Dendritic cell treated with granulocyte-macrophage colony-stimulating factor and Interleukin-4, amounts not matched to agents 40 ng/mL and 50 ng/mL, for 4 days (primary cell): ENCODE measurements at regions not wholly inside any gene's neighbourhood (a gene's known extent, or its start where the extent isn't known, plus 50 kb on each side); places are given as distances from the start of the nearest gene placed in this dataset.

Source experiments
- H3K27ac Mint-ChIP-seq: one replicate; pipeline ENCODE4 v1.8.0; 2022; ENCODE audit warnings: mild to moderate bottlenecking, mixed read lengths
- H3K27me3 Mint-ChIP-seq: one replicate; pipeline ENCODE4 v1.8.0; 2022; ENCODE audit warnings: mild to moderate bottlenecking, mixed read lengths
- H3K36me3 Mint-ChIP-seq: one replicate; pipeline ENCODE4 v1.8.0; 2022; ENCODE audit warnings: low read depth, mixed read lengths
- H3K4me1 Mint-ChIP-seq: one replicate; pipeline ENCODE4 v1.8.0; 2022; ENCODE audit warnings: low read depth, mixed read lengths
- H3K4me3 Mint-ChIP-seq: one replicate; pipeline ENCODE4 v1.8.0; 2022; ENCODE audit warnings: mild to moderate bottlenecking, moderate library complexity, mixed read lengths
- H3K9me3 Mint-ChIP-seq: one replicate; pipeline ENCODE4 v1.8.0; 2022; ENCODE audit warnings: mixed read lengths
- intact Hi-C: fragments of 100-400 bp; cut with micrococcal nuclease; formaldehyde crosslinking; loops from one replicate; pipeline ENCODE4 v1.15.0; 2022

DNA sequence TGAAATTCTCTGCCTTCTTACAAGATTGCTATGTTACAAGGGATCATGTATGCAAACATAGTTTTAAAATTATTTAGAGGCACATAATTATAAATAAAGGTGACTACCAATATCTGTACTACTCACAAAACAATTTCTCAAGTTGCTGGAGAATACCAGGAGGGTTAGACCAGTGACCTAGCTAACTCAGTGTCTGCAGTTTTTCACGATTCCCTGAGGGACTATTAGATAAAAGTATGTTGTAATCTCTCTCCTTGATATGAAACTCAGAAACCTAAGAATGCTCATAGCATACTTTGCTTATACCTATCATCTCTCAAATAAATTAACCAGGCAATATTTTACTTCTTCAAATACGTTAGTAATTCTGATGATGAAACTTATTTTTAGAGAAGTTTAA, 534.0 kb upstream of the ANKRD30A start:
- intact Hi-C loops: no loop called here
- H3K9me3 Mint-ChIP-seq: peaks cover 10% of the 10 kb centered on the region
- H3K36me3 Mint-ChIP-seq: no peaks in the 10 kb centered on the region

DNA sequence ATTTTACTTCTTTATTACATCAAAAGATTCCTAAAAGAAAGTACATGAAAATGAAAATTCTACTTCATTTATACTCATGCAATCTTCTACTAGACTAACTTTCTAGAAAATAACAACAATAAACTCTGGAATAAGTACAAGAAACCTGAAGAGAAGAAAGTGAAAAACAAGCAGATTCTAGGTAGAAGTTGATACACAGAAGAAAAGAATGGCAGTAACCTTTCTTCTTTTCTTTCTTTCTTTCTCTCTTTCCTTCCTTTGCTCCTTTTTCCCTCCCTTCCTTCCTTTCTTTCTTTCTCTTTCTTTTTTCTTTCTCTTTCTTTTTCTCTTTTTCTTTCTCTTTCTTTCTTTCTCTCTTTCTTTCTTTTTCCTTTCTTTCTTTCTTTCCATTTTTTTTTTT, 541.7 kb upstream of the ANKRD30A start:
- H3K27ac Mint-ChIP-seq: no peak overlapping the region
- H3K4me1 Mint-ChIP-seq: no peaks in the 10 kb centered on the region
- intact Hi-C loops: no loop called here
- no peak overlapping the region for H3K4me3 Mint-ChIP-seq
- no peaks in the 10 kb centered on the region for H3K27me3 Mint-ChIP-seq
- H3K36me3 Mint-ChIP-seq: no peaks in the 10 kb centered on the region
- H3K9me3 Mint-ChIP-seq: peaks cover 24% of the 10 kb centered on the region

More for the DNA sequence above, 534.0 kb upstream of the ANKRD30A start:
- no peaks in the 10 kb centered on the region for H3K4me1 Mint-ChIP-seq
- no peaks in the 10 kb centered on the region for H3K27me3 Mint-ChIP-seq
- no peak overlapping the region for H3K4me3 Mint-ChIP-seq
- H3K27ac Mint-ChIP-seq: no peak overlapping the region

DNA sequence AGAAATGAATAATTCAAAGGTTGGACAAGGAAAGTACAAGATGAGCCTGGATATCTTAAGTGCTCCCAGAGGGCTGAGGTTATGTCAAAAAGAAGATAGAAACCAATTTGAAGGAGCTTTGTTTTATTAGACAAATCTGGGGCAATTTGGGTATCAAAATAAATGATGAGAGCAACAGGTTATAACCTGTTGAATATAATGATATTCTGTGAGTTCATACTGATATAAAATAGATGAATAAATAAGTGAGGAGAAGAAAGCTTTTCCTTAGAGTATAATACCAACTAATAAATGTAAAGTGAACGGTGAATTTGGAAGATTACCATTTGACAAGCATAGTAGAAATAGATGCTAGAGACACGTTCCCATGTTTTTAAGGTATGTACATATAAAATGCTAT, 544.2 kb upstream of the ANKRD30A start:
- no peaks in the 10 kb centered on the region for H3K36me3 Mint-ChIP-seq
- no peak overlapping the region for H3K27ac Mint-ChIP-seq
- H3K27me3 Mint-ChIP-seq: no peaks in the 10 kb centered on the region
- intact Hi-C loops: no loop called here
- no peak overlapping the region for H3K4me3 Mint-ChIP-seq
- no peaks in the 10 kb centered on the region for H3K4me1 Mint-ChIP-seq
- H3K9me3 Mint-ChIP-seq: peaks cover 42% of the 10 kb centered on the region

DNA sequence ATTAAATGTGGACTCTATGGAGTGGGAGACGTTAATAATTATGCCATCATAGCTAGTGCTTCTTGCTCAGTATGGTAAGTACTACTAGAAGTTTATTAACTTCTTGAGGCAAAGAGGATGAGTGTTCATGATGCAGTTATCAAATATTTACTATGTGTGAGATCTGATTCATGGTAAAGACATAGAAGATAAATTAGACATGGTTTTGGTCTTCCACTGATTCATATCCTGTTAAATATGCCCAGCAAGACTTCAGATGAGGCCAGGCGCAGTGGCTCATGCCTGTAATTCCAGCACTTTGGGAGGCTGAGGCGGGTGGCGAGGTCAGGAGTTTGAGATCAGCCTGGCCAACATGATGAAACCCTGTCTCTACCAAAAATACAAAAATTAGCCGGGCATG, 547.1 kb upstream of the ANKRD30A start:
- Mint-ChIP-seq H3K27ac (no peak overlapping the region), H3K4me1 (no peaks in the 10 kb centered on the region), H3K27me3 (no peaks in the 10 kb centered on the region), H3K4me3 (no peak overlapping the region), H3K9me3 (peaks cover 26% of the 10 kb centered on the region), H3K36me3 (no peaks in the 10 kb centered on the region)
- intact Hi-C loops: no loop called here

DNA sequence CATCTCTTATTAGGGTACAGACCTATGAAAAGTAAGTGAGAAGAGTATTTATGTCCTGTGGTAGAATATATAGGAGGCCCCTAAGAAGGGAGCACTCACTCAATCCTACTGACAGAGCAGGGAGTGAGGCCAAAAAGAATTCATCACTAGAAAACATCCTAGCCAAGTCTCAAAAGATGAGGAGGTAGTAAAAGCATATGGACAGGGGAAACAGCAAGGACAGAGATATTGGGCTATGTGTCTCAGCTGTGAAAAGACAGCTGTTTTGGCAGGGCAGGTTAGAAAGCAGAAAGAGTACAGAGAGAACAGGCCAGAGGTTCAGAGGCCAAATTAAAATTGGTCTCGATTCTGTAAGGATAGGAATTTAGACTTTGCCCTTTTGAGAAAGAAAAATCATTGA, 548.3 kb upstream of the ANKRD30A start:
- no peaks in the 10 kb centered on the region for H3K4me1 Mint-ChIP-seq
- intact Hi-C loops: no loop called here
- H3K27ac Mint-ChIP-seq: no peak overlapping the region
- H3K4me3 Mint-ChIP-seq: no peak overlapping the region
- peaks cover 18% of the 10 kb centered on the region for H3K9me3 Mint-ChIP-seq
- H3K36me3 Mint-ChIP-seq: no peaks in the 10 kb centered on the region
- no peaks in the 10 kb centered on the region for H3K27me3 Mint-ChIP-seq

DNA sequence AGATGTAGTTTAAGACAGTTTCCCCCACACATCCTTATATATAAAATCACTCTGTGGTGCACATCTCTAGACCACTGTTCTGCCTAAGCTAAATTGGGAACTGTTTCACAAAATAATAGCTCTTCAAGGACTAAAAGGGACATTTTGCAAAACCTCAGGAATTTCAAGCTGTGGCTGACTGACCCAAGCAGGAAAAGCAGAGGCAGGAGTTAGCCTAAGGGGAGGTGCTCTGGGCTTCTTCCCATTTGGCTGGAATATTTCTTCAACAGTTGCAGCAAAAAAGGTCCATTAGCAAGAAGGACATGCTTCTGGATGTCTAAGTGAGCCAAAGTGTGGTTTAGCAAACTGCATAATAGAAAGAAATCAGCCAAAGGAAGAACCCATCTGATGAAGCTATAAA, 551.2 kb upstream of the ANKRD30A start:
- no peaks in the 10 kb centered on the region for H3K4me1 Mint-ChIP-seq
- H3K27me3 Mint-ChIP-seq: no peaks in the 10 kb centered on the region
- no peak overlapping the region for H3K27ac Mint-ChIP-seq
- H3K9me3 Mint-ChIP-seq: peaks cover 18% of the 10 kb centered on the region
- H3K4me3 Mint-ChIP-seq: no peak overlapping the region
- intact Hi-C loops: no loop called here
- no peaks in the 10 kb centered on the region for H3K36me3 Mint-ChIP-seq

DNA sequence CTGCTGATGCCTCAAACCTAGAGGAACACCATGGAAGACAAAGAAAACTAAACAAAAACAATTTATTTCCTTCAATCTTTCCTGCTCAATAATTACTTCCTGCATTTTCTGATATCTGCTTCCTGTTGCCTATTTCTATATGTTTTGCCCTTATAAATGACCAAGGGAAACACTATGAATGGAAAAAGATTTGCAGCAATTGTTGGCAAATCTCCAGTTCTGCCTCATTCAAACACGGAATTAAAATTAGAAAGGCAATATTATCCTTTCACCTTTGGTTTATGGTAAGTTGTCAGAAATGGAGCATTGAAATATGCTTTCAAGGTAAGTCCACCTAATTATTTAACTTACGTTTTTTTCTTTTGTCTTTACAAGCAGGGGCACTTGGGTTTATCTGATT, 552.2 kb upstream of the ANKRD30A start:
- Mint-ChIP-seq H3K27ac (no peak overlapping the region), H3K27me3 (no peaks in the 10 kb centered on the region), H3K4me3 (no peak overlapping the region), H3K36me3 (no peaks in the 10 kb centered on the region), H3K4me1 (no peaks in the 10 kb centered on the region), H3K9me3 (peaks cover 16% of the 10 kb centered on the region)
- intact Hi-C loops: no loop called here

DNA sequence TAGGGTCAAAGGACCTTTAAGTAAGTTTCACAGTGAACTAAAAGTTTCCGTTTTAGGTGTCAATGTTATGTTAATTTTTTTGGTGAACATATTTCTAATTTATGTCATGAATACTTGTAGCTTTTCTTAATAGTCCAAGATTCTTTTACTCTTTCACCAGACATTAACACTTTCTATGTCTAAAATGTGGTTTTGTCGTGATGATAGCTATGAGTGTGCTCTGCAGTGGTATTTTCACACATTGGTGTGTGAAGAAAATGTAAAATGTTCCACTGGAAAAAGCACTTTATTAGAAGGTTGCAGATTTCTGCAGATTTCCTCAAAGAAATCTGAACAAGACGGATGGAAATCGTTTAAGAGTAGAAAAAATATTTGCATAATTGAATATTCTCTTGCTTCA, 561.0 kb upstream of the ANKRD30A start:
- no peaks in the 10 kb centered on the region for H3K27me3 Mint-ChIP-seq
- H3K4me3 Mint-ChIP-seq: no peak overlapping the region
- H3K27ac Mint-ChIP-seq: no peak overlapping the region

DNA sequence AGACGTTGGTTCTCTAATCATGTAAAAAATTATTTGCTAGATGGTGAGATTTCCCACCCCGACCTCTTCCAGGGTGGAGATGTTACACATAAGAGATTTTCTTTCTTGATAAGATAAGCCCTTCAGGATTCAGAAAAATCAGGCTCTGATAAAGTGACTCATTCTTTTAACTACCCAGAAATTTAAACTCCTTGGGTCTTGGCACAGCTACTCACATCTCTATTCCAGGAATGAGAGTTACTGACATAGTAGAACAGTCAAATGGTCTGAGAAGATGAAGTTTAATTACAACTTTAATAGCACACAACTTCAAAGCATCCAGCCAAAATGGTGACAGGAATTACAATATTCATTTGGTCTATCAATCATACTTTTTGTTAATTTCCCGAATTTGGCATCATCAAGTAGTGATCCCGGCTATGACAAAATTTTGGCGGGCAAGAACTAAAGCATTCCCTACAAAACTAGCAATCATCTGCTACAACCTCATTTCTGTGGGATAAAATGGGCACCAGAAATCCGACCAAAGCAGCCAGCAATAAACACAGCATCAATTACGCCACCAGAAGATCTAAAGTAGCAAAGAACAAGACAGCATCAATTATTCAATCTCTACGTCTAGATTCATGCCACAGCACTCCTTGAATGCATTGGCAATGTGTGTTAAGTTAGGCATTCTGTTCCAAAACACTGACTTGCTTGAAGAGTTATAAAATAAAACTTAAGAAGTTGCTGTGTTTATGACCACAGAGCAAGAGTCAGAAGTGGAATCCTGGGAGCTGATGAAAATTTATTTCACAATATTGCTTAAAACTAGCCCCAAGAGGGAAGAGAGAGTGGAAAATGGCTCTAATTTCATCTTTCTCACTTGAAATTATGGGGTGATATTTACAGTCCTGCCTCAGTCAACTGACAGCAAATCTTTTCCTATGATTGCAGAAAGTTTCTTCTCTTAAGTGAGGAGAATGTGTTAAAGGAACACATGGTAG, 565.7 kb upstream of the ANKRD30A start:
- no peaks in the 10 kb centered on the region for H3K4me1 Mint-ChIP-seq
- H3K9me3 Mint-ChIP-seq: no peaks in the 10 kb centered on the region
- no peak overlapping the region for H3K4me3 Mint-ChIP-seq
- H3K36me3 Mint-ChIP-seq: no peaks in the 10 kb centered on the region
- no peak overlapping the region for H3K27ac Mint-ChIP-seq
- intact Hi-C loops: no loop called here
- no peaks in the 10 kb centered on the region for H3K27me3 Mint-ChIP-seq

More for the DNA sequence above, 561.0 kb upstream of the ANKRD30A start:
- Mint-ChIP-seq H3K4me1 (no peaks in the 10 kb centered on the region), H3K36me3 (no peaks in the 10 kb centered on the region), H3K9me3 (no peaks in the 10 kb centered on the region)
- intact Hi-C loops: no loop called here

DNA sequence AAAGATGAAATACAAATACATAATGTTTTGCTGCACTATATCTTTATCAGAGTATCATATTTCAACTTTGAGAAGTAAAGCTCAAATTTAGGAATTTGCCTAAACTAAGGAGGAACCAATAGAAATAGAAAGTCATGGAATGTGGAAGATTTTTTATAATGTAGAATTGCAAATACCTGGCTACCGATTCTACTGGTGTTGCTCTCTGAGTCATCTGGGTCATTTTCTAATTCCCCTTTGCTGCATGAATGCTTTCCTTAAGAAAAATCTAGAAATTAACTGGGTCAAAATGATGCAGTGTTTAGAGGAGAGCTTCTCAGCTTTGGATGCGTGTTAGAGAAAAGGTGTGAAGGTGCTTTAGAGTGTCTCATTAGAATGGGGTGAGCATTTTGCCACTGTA, 568.9 kb upstream of the ANKRD30A start:
- Mint-ChIP-seq H3K36me3 (no peaks in the 10 kb centered on the region), H3K4me1 (no peaks in the 10 kb centered on the region), H3K4me3 (no peak overlapping the region), H3K9me3 (no peaks in the 10 kb centered on the region), H3K27ac (no peak overlapping the region), H3K27me3 (no peaks in the 10 kb centered on the region)
- intact Hi-C loops: no loop called here

DNA sequence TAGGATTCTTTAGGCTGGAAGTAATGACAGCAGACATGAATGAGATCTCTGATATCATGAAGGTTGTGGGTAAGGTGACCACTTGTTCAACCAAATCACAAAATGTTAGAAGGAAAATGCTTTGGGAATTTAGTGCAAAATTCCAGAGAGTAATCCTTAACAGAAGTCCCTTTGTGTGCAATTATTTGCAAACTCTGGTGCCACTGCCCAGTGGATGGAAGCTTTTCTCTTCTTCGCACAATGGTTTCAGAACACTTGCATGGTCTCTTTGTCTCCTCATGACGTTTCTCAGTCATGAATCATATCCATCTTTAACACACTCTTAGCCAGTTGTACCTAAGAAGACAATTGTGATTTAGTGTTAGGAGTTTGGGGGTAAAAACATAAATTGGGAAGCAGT, 570.4 kb upstream of the ANKRD30A start:
- H3K9me3 Mint-ChIP-seq: no peaks in the 10 kb centered on the region
- intact Hi-C loops: no loop called here

DNA sequence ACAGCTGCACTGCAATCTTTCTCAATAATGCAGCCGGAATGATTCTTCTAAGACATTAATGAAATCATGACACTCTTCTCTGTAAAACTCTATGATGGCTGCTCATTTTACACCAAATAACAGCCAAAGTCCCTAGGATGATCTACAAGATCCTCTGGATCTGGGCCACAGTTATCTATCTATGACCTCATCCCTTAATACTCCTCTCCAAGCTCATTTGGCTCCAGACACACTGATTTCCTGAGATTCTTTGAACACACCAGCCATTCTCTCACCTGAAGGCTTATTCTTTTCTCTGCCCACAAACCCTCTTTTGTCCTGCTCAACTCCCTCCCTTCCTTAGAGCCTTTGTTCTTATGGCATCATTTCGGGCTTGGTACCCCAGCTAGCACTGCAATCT, 577.4 kb upstream of the ANKRD30A start:
- H3K27me3 Mint-ChIP-seq: no peaks in the 10 kb centered on the region
- intact Hi-C loops: no loop called here
- no peak overlapping the region for H3K27ac Mint-ChIP-seq
- peaks cover 15% of the 10 kb centered on the region for H3K9me3 Mint-ChIP-seq
- H3K4me1 Mint-ChIP-seq: no peaks in the 10 kb centered on the region
- no peak overlapping the region for H3K4me3 Mint-ChIP-seq
- H3K36me3 Mint-ChIP-seq: no peaks in the 10 kb centered on the region

More for the DNA sequence above, 570.4 kb upstream of the ANKRD30A start:
- Mint-ChIP-seq H3K36me3 (no peaks in the 10 kb centered on the region), H3K4me3 (no peak overlapping the region), H3K4me1 (no peaks in the 10 kb centered on the region), H3K27me3 (no peaks in the 10 kb centered on the region), H3K27ac (no peak overlapping the region)

DNA sequence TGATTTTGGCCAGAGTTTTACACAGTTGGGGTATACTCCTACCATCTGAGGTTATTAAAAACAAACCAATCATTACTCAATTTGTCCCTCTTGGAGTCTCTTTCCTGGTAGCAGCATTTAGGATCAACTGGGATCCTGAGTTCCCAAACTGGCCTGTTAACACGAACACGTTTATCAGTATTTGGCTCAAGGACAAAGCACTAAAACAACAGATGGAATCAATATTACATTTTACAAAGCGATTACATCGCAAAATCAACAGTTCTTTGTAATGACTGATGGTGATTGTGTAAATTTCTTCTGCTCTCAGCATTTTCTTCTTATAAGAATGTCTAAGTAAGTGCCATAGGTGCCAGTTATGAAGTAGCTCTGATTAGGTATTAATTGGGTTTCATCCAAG, 582.9 kb upstream of the ANKRD30A start:
- intact Hi-C loops: no loop called here

DNA sequence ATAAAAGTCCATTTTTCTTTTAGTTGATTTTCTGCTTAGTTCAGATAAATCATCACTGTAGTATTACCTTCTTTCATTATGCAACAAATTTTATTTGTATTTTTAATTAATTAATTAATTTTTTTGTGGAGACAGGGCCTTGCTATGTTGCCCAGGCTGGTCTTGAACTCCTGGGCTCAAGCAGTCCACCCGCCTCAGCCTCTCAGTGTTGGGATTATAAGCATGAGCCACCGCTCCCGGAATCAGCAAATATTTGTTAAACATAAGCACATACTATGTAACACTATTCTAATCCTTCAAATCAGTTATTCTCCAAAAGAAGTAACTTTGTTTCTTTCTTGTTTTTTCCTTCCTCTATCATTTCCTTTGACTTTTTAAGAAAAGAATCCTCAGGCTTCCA, 584.8 kb upstream of the ANKRD30A start:
- no peak overlapping the region for H3K27ac Mint-ChIP-seq
- no peaks in the 10 kb centered on the region for H3K4me1 Mint-ChIP-seq
- H3K27me3 Mint-ChIP-seq: no peaks in the 10 kb centered on the region
- intact Hi-C loops: no loop called here
- no peaks in the 10 kb centered on the region for H3K9me3 Mint-ChIP-seq
- H3K36me3 Mint-ChIP-seq: no peaks in the 10 kb centered on the region
- H3K4me3 Mint-ChIP-seq: no peak overlapping the region

More for the DNA sequence above, 582.9 kb upstream of the ANKRD30A start:
- H3K9me3 Mint-ChIP-seq: peaks cover 8% of the 10 kb centered on the region
- H3K27ac Mint-ChIP-seq: no peak overlapping the region
- H3K4me1 Mint-ChIP-seq: no peaks in the 10 kb centered on the region
- no peaks in the 10 kb centered on the region for H3K27me3 Mint-ChIP-seq
- H3K36me3 Mint-ChIP-seq: no peaks in the 10 kb centered on the region
- no peak overlapping the region for H3K4me3 Mint-ChIP-seq
